ENCODE measurements at regions not wholly inside any gene's neighbourhood (a gene's known extent, or its start where the extent isn't known, plus 50 kb on each side); places are given as distances from the start of the nearest gene placed in this dataset.

- intact Hi-C loops (cut with DNase I) = no loop called here
- TF ChIP-seq POLR2AphosphoS5 (IDR thresholded peaks at IDR 0.05; ENCODE audit: insufficient read depth in 1 of 2, low read depth in 1 of 2) (no peak), CTCF (IDR thresholded peaks at IDR 0.05) (no peak), POLR2A (IDR thresholded peaks at IDR 0.05) (no peak)
- DNase-seq (ENCODE audit: extremely low spot score in 2 of 2) = no peak
- H3K27ac ChIP-seq = no peak overlapping the region
- no peaks in the 10 kb centered on the region for H3K27me3 ChIP-seq
- no peaks in the 10 kb centered on the region for H3K9me3 ChIP-seq
- H3K4me1 ChIP-seq = no peaks in the 10 kb centered on the region
- H3K4me3 ChIP-seq = no peak overlapping the region
- H3K36me3 ChIP-seq = no peaks in the 10 kb centered on the region
Measured at GRCh38 chr16:86899151-86899550, 320.8 kb downstream of the FOXL1 start.

DNA sequence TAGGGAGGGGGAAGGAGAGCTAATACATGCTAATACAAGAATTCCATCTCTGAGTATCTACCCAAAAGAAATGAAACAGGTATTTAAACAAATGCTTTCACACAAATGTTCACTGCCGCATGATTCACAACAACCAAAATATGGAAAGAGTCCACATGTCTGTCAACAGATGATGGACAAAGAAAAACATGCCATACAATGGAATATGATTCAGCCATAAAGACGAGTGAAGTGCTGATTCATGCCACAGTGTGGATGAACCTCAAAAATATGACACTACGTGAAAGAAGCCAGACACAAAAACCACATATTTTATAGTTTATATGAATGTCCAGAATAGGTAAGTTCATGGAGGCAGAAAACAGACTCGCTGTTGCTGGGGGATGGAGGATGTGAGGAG, 321.4 kb downstream of the FOXL1 start:
- TF ChIP-seq POLR2A (IDR thresholded peaks at IDR 0.05) = no peak
- TF ChIP-seq CTCF (IDR thresholded peaks at IDR 0.05) = no peak
- TF ChIP-seq POLR2AphosphoS5 (IDR thresholded peaks at IDR 0.05; ENCODE audit: insufficient read depth in 1 of 2, low read depth in 1 of 2) = no peak

DNA sequence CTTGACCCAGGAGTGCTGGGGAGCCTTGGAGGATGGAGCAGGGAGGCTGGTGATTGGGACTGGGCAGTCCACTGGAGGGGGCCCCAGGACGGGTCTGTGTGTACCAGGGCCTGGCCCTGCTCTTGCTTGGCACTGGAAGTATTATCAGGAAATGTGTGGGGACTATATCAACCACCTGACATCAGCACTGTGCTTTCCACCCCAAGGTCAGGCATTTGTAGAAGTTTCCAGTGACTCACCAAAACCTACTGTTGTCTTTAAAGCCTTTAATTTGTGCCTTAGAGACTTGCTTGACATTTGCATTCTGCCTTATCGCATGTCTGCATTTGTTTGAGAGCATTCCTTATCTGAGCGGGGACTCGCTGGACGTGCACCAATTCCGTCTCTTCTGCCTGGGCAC, 323.1 kb downstream of the FOXL1 start:
- Histone ChIP-seq H3K4me1 (no peaks in the 10 kb centered on the region), H3K9me3 (no peaks in the 10 kb centered on the region), H3K27me3 (no peaks in the 10 kb centered on the region), H3K4me3 (no peak overlapping the region), H3K36me3 (no peaks in the 10 kb centered on the region), H3K27ac (no peak overlapping the region)
- DNase-seq (ENCODE audit: extremely low spot score in 2 of 2) = no peak
- TF ChIP-seq POLR2AphosphoS5 (IDR thresholded peaks at IDR 0.05; ENCODE audit: insufficient read depth in 1 of 2, low read depth in 1 of 2) (no peak), POLR2A (IDR thresholded peaks at IDR 0.05) (no peak), CTCF (IDR thresholded peaks at IDR 0.05) (no peak)
- intact Hi-C loops (cut with DNase I) = no loop called here

More for the DNA sequence above, 321.4 kb downstream of the FOXL1 start:
- Histone ChIP-seq H3K4me3 (no peak overlapping the region), H3K9me3 (no peaks in the 10 kb centered on the region), H3K36me3 (no peaks in the 10 kb centered on the region), H3K27ac (no peak overlapping the region), H3K27me3 (no peaks in the 10 kb centered on the region), H3K4me1 (no peaks in the 10 kb centered on the region)
- intact Hi-C loops (cut with DNase I) = no loop called here
- DNase-seq (ENCODE audit: extremely low spot score in 2 of 2) = no peak

DNA sequence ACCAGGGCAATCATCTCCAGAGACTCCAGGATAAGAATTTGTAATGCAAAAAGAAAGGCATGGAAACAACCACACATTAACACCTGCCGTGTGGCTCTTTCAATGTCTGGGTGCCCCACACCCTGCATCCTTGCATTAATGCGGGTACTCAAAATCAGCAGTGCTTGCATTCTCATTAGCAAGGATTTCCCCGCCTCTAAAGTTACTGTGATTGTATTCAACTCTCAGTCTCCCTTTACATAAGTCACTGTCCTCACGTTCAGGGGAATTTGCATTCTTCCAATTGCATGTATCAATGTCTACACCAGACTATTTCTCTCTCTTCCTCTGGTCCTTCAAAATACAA, 324.3 kb downstream of the FOXL1 start:
- H3K9me3 ChIP-seq = no peaks in the 10 kb centered on the region
- no peak for DNase-seq (ENCODE audit: extremely low spot score in 2 of 2)
- no peaks in the 10 kb centered on the region for H3K36me3 ChIP-seq
- TF ChIP-seq CTCF (IDR thresholded peaks at IDR 0.05) (no peak), POLR2A (IDR thresholded peaks at IDR 0.05) (no peak), POLR2AphosphoS5 (IDR thresholded peaks at IDR 0.05; ENCODE audit: insufficient read depth in 1 of 2, low read depth in 1 of 2) (no peak)
- H3K4me1 ChIP-seq = no peaks in the 10 kb centered on the region
- intact Hi-C loops (cut with DNase I) = no loop called here
- no peaks in the 10 kb centered on the region for H3K27me3 ChIP-seq
- no peak overlapping the region for H3K27ac ChIP-seq
- H3K4me3 ChIP-seq = no peak overlapping the region

GRCh38 chr16:86903068-86903467, 324.7 kb downstream of the FOXL1 start:
- DNase-seq (ENCODE audit: extremely low spot score in 2 of 2) = no peak
- Histone ChIP-seq H3K27me3 (no peaks in the 10 kb centered on the region), H3K4me1 (no peaks in the 10 kb centered on the region), H3K36me3 (no peaks in the 10 kb centered on the region), H3K27ac (no peak overlapping the region), H3K4me3 (no peak overlapping the region), H3K9me3 (no peaks in the 10 kb centered on the region)
- intact Hi-C loops (cut with DNase I) = no loop called here
- TF ChIP-seq POLR2AphosphoS5 (IDR thresholded peaks at IDR 0.05; ENCODE audit: insufficient read depth in 1 of 2, low read depth in 1 of 2) (no peak), POLR2A (IDR thresholded peaks at IDR 0.05) (no peak), CTCF (IDR thresholded peaks at IDR 0.05) (no peak)

Measured in vagina (tissue), 2 donors.